ENCODE measurements at regions not wholly inside any gene's neighbourhood (a gene's known extent, or its start where the extent isn't known, plus 50 kb on each side); places are given as distances from the start of the nearest gene placed in this dataset.

DNA sequence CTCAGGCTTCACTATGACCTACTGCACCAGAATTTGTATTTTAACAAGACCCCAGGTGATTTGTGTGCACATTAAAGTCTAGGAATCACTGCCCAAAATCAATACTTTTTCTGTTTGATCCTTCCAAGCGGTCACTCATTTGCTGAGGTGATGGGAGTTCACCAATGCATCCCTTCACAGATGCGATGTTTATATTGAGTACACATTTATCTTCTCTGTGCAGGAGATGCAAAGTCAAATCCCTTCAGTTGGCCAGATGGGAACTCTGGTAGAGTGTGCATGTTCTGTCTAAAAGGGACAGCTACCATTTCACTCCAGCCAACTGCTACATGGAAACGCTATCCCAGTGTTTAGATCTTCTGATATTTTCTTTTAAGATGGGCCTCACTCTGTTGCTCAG, 122.6 kb upstream of the HS3ST2 start:
- TF ChIP-seq, protein P1, sequence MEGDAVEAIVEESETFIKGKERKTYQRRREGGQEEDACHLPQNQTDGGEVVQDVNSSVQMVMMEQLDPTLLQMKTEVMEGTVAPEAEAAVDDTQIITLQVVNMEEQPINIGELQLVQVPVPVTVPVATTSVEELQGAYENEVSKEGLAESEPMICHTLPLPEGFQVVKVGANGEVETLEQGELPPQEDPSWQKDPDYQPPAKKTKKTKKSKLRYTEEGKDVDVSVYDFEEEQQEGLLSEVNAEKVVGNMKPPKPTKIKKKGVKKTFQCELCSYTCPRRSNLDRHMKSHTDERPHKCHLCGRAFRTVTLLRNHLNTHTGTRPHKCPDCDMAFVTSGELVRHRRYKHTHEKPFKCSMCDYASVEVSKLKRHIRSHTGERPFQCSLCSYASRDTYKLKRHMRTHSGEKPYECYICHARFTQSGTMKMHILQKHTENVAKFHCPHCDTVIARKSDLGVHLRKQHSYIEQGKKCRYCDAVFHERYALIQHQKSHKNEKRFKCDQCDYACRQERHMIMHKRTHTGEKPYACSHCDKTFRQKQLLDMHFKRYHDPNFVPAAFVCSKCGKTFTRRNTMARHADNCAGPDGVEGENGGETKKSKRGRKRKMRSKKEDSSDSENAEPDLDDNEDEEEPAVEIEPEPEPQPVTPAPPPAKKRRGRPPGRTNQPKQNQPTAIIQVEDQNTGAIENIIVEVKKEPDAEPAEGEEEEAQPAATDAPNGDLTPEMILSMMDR (IDR thresholded peaks at IDR 0.05), result no peak
- TF ChIP-seq POLR2A (IDR thresholded peaks at IDR 0.05) (no peak), POLR2AphosphoS5 (IDR thresholded peaks at IDR 0.05) (no peak)
